Left cardiac atrium (tissue), 4 donors: ENCODE measurements at regions not wholly inside any gene's neighbourhood (a gene's known extent, or its start where the extent isn't known, plus 50 kb on each side); places are given as distances from the start of the nearest gene placed in this dataset.
"Not testable (repeated sequence)": the region's sequence is repeated elsewhere in the genome, so short reads cannot be mapped to it uniquely, and the experiment has no call there.

Experiments used
- ATAC-seq, 2 donors: fragments of 200-7000 bp; cut with Tn5 transposase; one replicate each; pipeline ENCODE4 v1.9.1; 2020; ENCODE audit warnings: mild to moderate bottlenecking in 2 of 2, moderate library complexity in 2 of 2
- DNase-seq: peaks from one replicate; pipeline ENCODE4 v3.0.0-alpha.2; 2020
- intact Hi-C, 2 donors: fragments of 100-400 bp; cut with DNase I; formaldehyde crosslinking; loops; one replicate each; pipeline versions ENCODE4 v1.14.1 to v1.15.1; 2022 to 2023
- donor health status: DM: no; HTN: yes; CAD: no.
- donor health status: DM: no; HTN: yes; CAD: no; lungs with severe emphysema.
- donor health status: DM: yes; HTN: yes; CAD: no.
- donor health status: Dilated cardiomyopathy.

DNA sequence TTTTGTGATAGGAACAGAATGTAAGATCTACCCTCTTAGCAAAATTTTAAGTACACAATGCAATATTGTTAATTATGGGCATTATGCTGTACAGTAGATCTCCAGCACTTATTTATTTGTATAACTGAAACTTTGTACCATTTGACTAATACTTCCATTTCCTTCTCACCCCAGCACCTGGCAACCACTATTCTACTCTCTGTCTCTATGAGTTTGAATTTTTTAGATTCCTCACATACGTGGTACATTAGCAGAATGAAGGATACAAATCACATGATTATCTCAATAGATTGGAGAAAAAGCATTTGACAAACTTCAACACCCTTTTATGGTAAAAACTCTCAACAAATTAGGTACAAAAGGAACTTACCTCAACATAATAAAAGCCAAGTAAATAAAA is 90.3 kb upstream of the DLX6 start:
- intact Hi-C loops = no loop called here
- DNase-seq (no peak), ATAC-seq (no peak)

DNA sequence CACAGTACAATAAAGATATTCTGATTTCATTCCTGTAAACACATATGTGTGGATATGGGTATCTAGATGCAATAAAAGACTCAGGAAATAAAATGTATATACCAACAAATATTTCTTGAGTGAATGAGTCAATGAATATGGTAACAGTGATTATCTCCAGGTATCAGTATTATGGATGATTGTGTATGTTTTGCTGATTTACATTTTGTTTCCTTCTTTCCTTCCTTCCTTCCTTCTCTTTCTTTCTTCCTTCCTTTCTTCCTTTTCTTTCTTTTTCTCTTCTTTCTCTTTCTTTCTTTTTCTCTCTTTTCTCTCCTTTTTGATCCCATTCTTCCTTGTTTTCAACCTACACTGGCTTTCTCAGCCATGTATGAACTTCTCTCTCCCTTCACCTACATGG is 85.3 kb upstream of the DLX6 start:
- ATAC-seq (no peak), DNase-seq (no peak)
- intact Hi-C loops = no loop called here

DNA sequence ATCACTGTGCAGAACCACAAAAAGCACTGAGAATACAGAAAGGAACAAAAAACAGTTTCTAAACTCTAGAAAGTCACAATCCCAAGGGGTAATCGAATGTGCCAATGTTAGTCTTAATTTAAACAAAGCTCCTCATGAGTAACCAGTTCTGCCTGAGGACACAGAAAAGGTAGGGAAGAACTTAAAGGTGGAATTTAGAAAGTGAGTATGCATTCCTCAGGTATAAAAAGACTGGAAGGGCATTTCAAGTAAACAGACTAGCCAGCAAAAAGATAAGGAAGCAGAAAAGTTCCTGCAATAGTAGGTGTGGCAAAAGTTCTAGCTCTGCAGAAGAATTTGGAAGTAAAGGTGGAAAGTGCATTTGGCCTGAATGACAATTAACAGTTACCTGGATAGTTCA is 84.6 kb upstream of the DLX6 start:
- intact Hi-C loops = no loop called here
- ATAC-seq = no peak
- DNase-seq = no peak

DNA sequence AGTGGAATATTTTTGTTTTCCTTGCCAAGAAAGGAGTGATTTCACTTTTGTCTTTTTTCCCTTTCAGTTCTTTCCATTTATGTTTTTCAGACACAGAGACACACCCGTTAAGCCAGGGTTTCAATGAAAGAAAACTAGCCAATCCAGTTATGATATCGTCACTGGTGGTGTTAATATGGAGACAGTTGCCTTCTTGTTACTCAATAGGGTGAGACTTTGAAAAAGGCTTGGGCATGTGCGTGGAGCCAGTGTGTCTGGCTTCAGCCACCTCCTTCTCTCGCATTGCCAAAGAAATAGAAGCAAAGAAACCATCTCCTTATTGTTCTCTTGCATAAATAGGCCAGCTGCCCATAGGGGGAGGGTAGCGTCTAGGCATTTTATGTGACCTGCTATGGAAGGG is 84.1 kb upstream of the DLX6 start:
- DNase-seq (no peak), ATAC-seq (no peak)
- intact Hi-C loops = no loop called here

- intact Hi-C loops = no loop called here
- ATAC-seq (no peak), DNase-seq (no peak)
These were observed 83.6 kb upstream of the DLX6 start for GRCh38 chr7:96921771-96922170.

DNA sequence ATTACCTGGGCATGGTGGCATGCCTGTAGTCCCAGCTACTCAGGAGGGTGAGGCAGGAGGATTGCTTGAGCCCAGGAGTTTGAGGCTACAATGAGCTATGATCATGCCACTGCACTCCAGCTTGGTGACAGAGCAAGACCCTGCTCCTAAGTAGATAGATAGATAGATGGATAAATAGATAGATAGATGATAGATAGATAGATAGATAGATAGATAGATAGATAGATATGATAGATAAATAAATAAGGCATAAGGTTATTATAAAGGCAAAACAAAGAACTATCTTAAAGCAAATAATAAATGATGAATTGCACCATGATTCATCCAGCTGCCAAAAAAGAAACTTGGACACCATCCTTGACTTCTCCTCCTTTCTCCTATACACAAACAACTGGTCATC is 82.0 kb upstream of the DLX6 start:
- ATAC-seq, intact Hi-C loops, DNase-seq: not testable (repeated sequence)

DNA sequence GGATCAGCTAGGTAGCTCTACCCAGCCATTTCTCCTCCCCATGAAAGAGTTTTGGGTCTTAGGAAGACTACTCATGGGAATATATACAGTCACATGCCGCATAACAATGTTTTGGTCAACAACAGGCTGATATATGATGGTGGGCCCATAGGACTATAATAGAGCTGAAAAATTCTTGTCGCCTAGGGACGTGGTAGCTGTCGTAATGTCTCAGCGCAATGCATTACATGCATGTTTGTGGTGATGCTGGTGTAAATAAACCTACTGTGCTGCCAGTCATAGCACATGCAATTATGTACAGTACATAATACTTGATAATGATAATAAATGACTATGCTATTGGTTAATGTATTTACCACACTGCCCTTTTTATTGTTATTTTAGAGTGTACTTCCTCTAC is 78.2 kb upstream of the DLX6 start:
- intact Hi-C loops = no loop called here
- DNase-seq (no peak), ATAC-seq (no peak)

GRCh38 chr7:96928965-96929364 is 76.4 kb upstream of the DLX6 start:
- ATAC-seq = no peak
- intact Hi-C loops = no loop called here
- no peak for DNase-seq

- ATAC-seq (no peak), DNase-seq (no peak)
- intact Hi-C loops = no loop called here
These were observed 73.5 kb upstream of the DLX6 start for GRCh38 chr7:96931891-96932290.

- ATAC-seq = no peak
- no peak for DNase-seq
- intact Hi-C loops = no loop called here
These were observed 72.2 kb upstream of the DLX6 start for GRCh38 chr7:96933067-96933645.

DNA sequence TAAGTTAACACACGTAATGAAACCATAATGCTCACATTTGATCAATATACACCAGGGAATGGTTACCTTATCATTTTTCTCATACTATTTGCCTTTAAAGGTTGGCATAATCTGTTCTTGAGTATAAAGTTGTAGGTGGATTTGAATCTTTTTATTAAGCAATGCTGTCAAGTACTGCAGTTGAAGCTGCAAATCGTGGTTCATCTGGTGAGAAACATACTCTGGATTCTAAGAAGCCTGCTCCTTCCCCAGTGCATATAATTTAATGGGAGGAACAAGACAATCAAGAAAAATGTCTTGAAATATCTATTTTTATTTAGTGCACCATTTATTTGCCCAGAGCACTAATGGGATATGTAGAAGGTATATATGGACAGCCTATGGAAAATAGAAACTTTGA is 68.7 kb upstream of the DLX6 start:
- ATAC-seq = no peak
- intact Hi-C loops = no loop called here
- DNase-seq = no peak

- DNase-seq (no peak), ATAC-seq (no peak)
- intact Hi-C loops = no loop called here
These were observed 63.2 kb upstream of the DLX6 start for GRCh38 chr7:96942112-96942511.

DNA sequence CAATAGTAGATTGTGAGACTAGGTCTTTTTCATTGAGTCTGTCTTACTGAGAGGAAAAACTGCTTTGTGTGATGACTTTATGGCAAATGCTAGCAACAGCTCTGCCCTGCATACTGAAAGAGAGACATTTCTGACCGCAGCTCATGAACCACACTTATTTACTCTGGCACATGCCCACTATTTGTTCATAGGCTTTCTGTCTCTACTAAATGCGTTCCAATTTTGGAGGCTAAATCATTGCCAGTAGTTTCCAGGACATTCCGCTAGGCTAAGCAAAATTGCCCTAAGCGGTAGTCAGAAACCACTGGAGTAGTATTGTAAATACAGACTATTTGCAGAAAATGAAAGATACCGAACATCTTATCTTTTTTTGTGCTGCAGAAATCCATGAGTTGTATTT is 55.6 kb upstream of the DLX6 start:
- ATAC-seq (peak in 1 of 2 donors; percentile 79), DNase-seq (no peak)
- intact Hi-C loops = no loop called here

DNA sequence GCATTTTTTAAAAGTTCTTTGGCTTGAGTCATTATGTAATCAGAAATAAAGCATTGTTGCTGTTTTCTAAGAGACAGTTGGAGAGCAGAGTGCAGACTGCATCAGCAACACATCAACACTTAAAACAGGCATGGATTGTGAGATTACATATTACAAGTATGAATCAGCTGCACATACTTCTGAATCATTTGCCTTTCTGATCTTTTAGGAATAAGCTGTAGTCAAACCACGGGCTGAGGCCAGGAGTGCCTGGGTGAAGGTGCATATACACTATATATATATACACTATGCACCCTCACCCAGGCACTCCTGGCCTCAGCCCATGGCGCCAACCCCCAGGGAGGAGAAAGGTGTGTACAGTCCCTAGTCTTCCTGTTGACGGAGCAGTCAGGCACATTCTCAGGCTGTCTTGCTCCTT is 52.4 kb upstream of the DLX6 start:
- DNase-seq (no peak), ATAC-seq (peak; percentile 41 to 82)
- intact Hi-C loops = no loop called here

DNA sequence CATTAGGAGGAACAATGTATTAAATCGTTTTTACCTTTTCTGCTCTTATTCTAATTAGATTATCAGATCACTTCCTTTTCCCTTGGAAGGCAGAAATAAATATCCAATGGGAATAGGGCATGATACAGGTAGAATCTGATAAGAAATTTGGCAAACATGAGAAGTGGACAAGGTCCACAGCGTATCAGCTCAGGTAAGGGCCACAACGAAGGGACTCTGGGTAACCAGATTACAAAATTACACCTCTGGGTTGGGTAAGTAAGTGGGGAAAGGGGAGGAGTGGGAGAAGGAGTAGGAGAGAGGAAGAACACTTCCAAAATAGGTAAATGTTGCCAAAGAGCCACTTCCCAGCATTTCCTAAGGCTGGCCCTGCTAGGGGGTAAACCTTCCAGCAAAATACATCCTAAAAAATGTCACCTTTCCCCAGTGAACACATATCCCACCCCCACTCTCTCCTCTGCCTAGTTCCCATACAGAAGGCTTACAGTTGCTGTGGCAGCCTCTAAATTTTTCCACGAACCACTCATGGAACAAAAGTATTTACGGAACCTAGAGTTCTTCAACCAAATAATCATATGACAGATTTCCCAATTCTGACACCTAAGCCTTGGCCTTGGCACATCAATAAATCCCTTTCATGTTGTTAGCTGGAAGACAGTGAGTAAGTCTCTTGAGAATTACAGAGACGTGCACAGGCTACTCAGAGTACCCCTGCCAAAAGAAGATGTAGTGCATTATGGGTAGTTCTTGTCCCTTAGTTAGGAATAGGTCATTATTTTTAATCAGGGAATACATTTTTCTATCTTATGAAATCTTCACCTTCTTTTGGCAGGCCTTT is 51.5 kb upstream of the DLX6 start:
- DNase-seq (no peak), ATAC-seq (no peak)
- intact Hi-C loops = no loop called here
